Fibroblast of lung (primary cell): ENCODE measurements at regions not wholly inside any gene's neighbourhood (a gene's known extent, or its start where the extent isn't known, plus 50 kb on each side); places are given as distances from the start of the nearest gene placed in this dataset.
"Not testable (repeated sequence)": the region's sequence is repeated elsewhere in the genome, so short reads cannot be mapped to it uniquely, and the experiment has no call there.

Source experiments
- DNase-seq, 2 donors: peaks; one replicate each; pipeline versions ENCODE4 v3.0.0 to v3.0.0-alpha.2; 2010; ENCODE audit warnings: low read depth in 2 of 2
- H2AFZ ChIP-seq: 2 replicates; pipeline ENCODE4 v1.5.1; 2012; ENCODE audit warnings: low read length, control low read depth, inconsistent platforms
- H3K27ac ChIP-seq: 2 replicates; pipeline ENCODE4 v1.5.1; 2011; ENCODE audit warnings: low read length, control low read depth; ENCODE audit not compliant: insufficient read depth
- H3K27me3 ChIP-seq: 2 replicates; pipeline ENCODE4 v1.5.1; 2011; ENCODE audit warnings: mild to moderate bottlenecking, low read length; ENCODE audit not compliant: control insufficient read depth, insufficient read depth
- H3K36me3 ChIP-seq: 2 replicates; pipeline ENCODE4 v1.5.1; 2011; ENCODE audit warnings: low read length; ENCODE audit not compliant: control insufficient read depth, insufficient read depth
- H3K4me1 ChIP-seq: 2 replicates; pipeline ENCODE4 v1.5.1; 2011; ENCODE audit warnings: low read length; ENCODE audit not compliant: control insufficient read depth, insufficient read depth; ENCODE audit errors: extremely low read depth
- H3K4me2 ChIP-seq: 2 replicates; pipeline ENCODE4 v1.5.1; 2011; ENCODE audit warnings: low read length, control low read depth; ENCODE audit not compliant: insufficient read depth; ENCODE audit errors: extremely low read depth
- H3K4me3 ChIP-seq, 4 experiments: fragments of 200-600 bp in 1 of 4; sonication (generic) in 1 of 4; replicated peaks in 1 of 4; 2 replicates each; pipeline ENCODE4 v1.5.1; 2011 to 2016; ENCODE audit warnings: low read length in 4 of 4, low read depth in 3 of 4, mild to moderate bottlenecking in 3 of 4, control low read depth in 2 of 4, inconsistent platforms in 1 of 4, mixed read lengths in 1 of 4; ENCODE audit not compliant: insufficient read depth in 1 of 4; ENCODE audit errors: control extremely low read depth in 1 of 4
- H3K79me2 ChIP-seq: 2 replicates; pipeline ENCODE4 v1.5.1; 2012; ENCODE audit warnings: mild to moderate bottlenecking, low read length, inconsistent platforms; ENCODE audit not compliant: control insufficient read depth, insufficient read depth
- H3K9ac ChIP-seq: 2 replicates; pipeline ENCODE4 v1.5.1; 2011; ENCODE audit warnings: mild to moderate bottlenecking, low read length, control low read depth; ENCODE audit not compliant: insufficient read depth
- H3K9me3 ChIP-seq: 2 replicates; pipeline ENCODE4 v1.5.1; 2012; ENCODE audit warnings: low read depth, low read length; ENCODE audit not compliant: control insufficient read depth, insufficient read depth
- H4K20me1 ChIP-seq: 2 replicates; pipeline ENCODE4 v1.5.1; 2011; ENCODE audit warnings: low read length; ENCODE audit not compliant: control insufficient read depth, insufficient read depth; ENCODE audit errors: extremely low read depth
- EZH2 ChIP-seq: IDR thresholded peaks from 2 replicates; pipeline ENCODE4 v1.5.1; 2012; ENCODE audit warnings: low read length, control low read depth, mild to moderate bottlenecking; ENCODE audit errors: missing control alignments
- TF ChIP-seq, protein P1 (sequence below), 2 donors: IDR thresholded peaks in 1 of 2; conservative IDR thresholded peaks in 1 of 2; 1 replicate in 1 of 2; 2 replicates in 1 of 2; pipeline ENCODE4 v1.5.1; 2011 to 2012; ENCODE audit warnings: low read length in 2 of 2, control low read depth in 1 of 2, inconsistent platforms in 1 of 2, low read depth in 1 of 2, mild to moderate bottlenecking in 1 of 2

DNA sequence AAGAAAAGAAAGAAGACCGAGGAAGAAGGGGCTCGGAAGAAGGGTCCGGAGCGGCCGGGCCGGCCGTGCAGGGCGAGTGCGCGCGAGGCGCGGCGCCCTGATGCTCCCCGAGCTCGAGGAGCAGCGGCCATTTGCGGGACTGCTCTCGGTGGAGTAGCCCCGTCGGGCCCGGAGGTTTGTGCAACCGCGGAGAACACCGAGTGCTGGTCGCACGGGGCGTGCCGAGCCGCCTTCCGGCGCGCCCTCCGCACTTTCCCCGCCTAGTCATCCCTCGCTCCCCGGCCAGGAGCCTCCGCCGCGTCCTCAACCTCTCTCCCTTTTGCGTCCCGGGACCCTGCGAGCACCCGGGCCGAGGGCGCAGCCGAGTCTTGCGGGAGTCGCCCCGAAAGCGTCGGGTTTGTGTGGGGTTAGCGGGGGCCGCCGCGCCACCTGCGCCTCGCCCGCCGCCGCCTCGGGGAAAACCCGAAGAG, 127.4 kb downstream of the LAS1L start:
- TF ChIP-seq EZH2: peak; percentile 19
- TF ChIP-seq, protein P1, sequence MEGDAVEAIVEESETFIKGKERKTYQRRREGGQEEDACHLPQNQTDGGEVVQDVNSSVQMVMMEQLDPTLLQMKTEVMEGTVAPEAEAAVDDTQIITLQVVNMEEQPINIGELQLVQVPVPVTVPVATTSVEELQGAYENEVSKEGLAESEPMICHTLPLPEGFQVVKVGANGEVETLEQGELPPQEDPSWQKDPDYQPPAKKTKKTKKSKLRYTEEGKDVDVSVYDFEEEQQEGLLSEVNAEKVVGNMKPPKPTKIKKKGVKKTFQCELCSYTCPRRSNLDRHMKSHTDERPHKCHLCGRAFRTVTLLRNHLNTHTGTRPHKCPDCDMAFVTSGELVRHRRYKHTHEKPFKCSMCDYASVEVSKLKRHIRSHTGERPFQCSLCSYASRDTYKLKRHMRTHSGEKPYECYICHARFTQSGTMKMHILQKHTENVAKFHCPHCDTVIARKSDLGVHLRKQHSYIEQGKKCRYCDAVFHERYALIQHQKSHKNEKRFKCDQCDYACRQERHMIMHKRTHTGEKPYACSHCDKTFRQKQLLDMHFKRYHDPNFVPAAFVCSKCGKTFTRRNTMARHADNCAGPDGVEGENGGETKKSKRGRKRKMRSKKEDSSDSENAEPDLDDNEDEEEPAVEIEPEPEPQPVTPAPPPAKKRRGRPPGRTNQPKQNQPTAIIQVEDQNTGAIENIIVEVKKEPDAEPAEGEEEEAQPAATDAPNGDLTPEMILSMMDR (conservative IDR thresholded peaks at IDR 0.05 in 1 of 2, IDR thresholded peaks at IDR 0.05 in 1 of 2; ENCODE audit: low read depth in 1 of 2, low read length in 2 of 2): no peak
- no peak overlapping the region for H3K4me3 ChIP-seq
- no peak overlapping the region for H3K9ac ChIP-seq
- no peaks in the 10 kb centered on the region for H3K27me3 ChIP-seq
- H3K4me1 ChIP-seq: no peaks in the 10 kb centered on the region
- no peak for DNase-seq
- H3K9me3 ChIP-seq: no peaks in the 10 kb centered on the region
- H3K4me2 ChIP-seq: no peak overlapping the region
- H3K27ac ChIP-seq: no peak overlapping the region
- no peak overlapping the region for H2AFZ ChIP-seq
- H3K79me2 ChIP-seq: no peaks in the 10 kb centered on the region
- no peaks in the 10 kb centered on the region for H3K36me3 ChIP-seq
- no peaks in the 10 kb centered on the region for H4K20me1 ChIP-seq

DNA sequence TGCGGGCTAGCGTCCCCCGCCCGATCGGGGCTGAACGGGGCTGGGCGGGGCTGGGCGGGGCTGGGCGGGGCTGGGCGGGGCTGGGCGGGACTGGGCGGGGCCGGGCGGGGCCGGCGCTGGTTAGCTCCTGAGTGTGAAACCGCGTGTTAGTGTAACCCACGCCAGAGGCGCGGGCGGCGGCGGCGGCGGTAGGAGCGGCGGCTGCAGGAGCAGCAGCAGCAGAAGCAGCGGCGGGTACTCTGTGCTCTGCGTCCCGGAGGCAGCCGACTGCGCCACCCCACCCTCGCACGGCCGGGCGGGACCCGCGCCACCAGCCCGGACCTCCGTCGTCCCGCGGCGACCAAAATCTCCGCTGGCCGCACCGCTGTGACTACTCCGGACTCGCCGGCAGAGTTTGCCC, 128.1 kb downstream of the LAS1L start:
- Histone ChIP-seq H3K36me3 (no peaks in the 10 kb centered on the region), H3K4me3 (no peak overlapping the region), H3K9me3 (no peaks in the 10 kb centered on the region), H2AFZ (no peak overlapping the region), H3K27me3 (no peaks in the 10 kb centered on the region), H3K27ac (no peak overlapping the region), H3K4me1 (no peaks in the 10 kb centered on the region), H3K4me2 (no peak overlapping the region), H4K20me1 (no peaks in the 10 kb centered on the region), H3K79me2 (no peaks in the 10 kb centered on the region), H3K9ac (no peak overlapping the region)
- TF ChIP-seq EZH2: no peak
- TF ChIP-seq, protein P1 (conservative IDR thresholded peaks at IDR 0.05 in 1 of 2, IDR thresholded peaks at IDR 0.05 in 1 of 2; ENCODE audit: low read depth in 1 of 2, low read length in 2 of 2): no peak
- no peak for DNase-seq

DNA sequence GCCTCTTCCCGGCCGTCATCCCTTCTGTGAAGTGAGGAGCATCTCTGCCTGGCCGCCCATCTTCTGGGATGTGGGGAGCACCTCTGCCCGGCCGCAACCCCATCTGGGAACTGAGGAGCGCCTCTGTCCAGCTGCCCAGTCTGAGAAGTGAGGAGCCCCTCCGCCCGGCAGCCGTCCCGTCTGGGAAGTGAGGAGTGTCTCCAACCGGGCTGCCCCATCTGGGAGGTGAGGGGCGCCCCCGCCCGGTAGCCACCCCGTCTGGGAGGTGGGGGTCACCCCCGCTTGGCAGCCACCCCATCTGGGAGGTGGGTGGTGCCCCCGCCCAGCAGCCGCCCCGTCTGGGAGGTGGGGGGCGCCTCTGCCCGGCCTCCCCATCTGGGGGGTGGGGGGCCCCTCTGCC, 142.3 kb downstream of the LAS1L start:
- Histone ChIP-seq H2AFZ (no peak overlapping the region), H3K4me1 (no peaks in the 10 kb centered on the region), H3K36me3 (no peaks in the 10 kb centered on the region), H4K20me1 (no peaks in the 10 kb centered on the region), H3K4me3 (no peak overlapping the region), H3K9ac (no peak overlapping the region), H3K27ac (no peak overlapping the region), H3K79me2 (no peaks in the 10 kb centered on the region), H3K4me2 (no peak overlapping the region), H3K27me3 (no peaks in the 10 kb centered on the region), H3K9me3 (no peaks in the 10 kb centered on the region)
- TF ChIP-seq, protein P1 (conservative IDR thresholded peaks at IDR 0.05 in 1 of 2, IDR thresholded peaks at IDR 0.05 in 1 of 2; ENCODE audit: low read depth in 1 of 2, low read length in 2 of 2): no peak
- no peak for TF ChIP-seq EZH2
- DNase-seq: no peak

DNA sequence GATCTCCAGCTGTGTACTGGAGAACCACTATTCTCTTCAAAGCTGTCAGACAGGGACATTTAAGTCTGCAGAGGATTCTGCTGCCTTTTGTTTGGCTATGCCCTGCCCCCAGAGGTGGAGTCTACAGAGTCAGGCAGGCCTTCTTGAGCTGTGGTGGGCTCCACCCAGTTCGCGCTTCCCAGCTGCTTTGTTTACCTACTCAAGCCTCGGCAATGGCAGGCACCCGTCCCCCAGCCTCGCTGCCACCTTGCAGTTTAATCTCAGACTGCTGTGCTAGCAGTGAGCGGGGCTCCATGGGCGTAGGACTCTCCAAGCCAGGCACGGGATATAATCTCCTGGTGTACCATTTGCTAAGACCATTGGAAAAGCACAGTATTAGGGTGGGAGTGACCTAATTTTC, 145.5 kb downstream of the LAS1L start:
- H4K20me1 ChIP-seq, H3K4me1 ChIP-seq, H3K27ac ChIP-seq, H3K4me3 ChIP-seq, H3K79me2 ChIP-seq, H3K9me3 ChIP-seq, H3K27me3 ChIP-seq, H3K36me3 ChIP-seq, DNase-seq, H3K9ac ChIP-seq, H2AFZ ChIP-seq, H3K4me2 ChIP-seq: not testable (repeated sequence)
